ENCODE measurements at regions not wholly inside any gene's neighbourhood (a gene's known extent, or its start where the extent isn't known, plus 50 kb on each side); places are given as distances from the start of the nearest gene placed in this dataset.

DNA sequence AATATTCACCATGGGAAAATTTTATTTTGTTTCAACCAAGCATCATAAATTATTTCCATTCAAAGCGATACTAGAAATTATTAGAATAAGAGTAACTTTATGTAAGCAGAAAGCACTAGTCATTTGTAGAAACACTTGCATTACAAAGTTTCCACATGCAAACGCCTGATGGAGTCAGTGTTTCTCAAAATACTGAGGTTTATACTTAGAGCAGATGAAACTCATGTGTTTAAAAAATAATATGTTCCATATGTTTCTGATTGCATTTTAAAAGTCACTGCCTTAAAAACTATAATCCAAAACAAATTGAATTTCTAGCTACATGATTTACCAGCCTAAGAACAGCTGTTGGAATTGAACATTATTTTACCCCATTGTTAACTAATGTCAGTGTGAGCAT, 1246.4 kb downstream of the SLC16A7 start:
- ATAC-seq (no peak), DNase-seq (ENCODE audit: low spot score) (no peak)
- CTCF ChIA-PET = no interaction called here
- no peak for TF ChIP-seq FOXP1 (CRISPR knock-in tag; IDR thresholded peaks at IDR 0.05; ENCODE audit: borderline replicate concordance)
- TF ChIP-seq IRF1 (CRISPR knock-in tag; IDR thresholded peaks at IDR 0.05) = no peak
- no peak for TF ChIP-seq RORB (CRISPR knock-in tag; IDR thresholded peaks at IDR 0.05)
- TF ChIP-seq TEAD1 (CRISPR knock-in tag; IDR thresholded peaks at IDR 0.05) = no peak
- no peak for TF ChIP-seq ZBTB21 (CRISPR knock-in tag; IDR thresholded peaks at IDR 0.05; ENCODE audit: borderline replicate concordance)
- no peak for TF ChIP-seq ZNF396 (CRISPR knock-in tag; IDR thresholded peaks at IDR 0.05; ENCODE audit: borderline replicate concordance)
- TF ChIP-seq JAZF1 (CRISPR knock-in tag; IDR thresholded peaks at IDR 0.05) = no peak
- no peak for TF ChIP-seq ZNF671 (CRISPR knock-in tag; IDR thresholded peaks at IDR 0.05)
- TF ChIP-seq, protein P1, sequence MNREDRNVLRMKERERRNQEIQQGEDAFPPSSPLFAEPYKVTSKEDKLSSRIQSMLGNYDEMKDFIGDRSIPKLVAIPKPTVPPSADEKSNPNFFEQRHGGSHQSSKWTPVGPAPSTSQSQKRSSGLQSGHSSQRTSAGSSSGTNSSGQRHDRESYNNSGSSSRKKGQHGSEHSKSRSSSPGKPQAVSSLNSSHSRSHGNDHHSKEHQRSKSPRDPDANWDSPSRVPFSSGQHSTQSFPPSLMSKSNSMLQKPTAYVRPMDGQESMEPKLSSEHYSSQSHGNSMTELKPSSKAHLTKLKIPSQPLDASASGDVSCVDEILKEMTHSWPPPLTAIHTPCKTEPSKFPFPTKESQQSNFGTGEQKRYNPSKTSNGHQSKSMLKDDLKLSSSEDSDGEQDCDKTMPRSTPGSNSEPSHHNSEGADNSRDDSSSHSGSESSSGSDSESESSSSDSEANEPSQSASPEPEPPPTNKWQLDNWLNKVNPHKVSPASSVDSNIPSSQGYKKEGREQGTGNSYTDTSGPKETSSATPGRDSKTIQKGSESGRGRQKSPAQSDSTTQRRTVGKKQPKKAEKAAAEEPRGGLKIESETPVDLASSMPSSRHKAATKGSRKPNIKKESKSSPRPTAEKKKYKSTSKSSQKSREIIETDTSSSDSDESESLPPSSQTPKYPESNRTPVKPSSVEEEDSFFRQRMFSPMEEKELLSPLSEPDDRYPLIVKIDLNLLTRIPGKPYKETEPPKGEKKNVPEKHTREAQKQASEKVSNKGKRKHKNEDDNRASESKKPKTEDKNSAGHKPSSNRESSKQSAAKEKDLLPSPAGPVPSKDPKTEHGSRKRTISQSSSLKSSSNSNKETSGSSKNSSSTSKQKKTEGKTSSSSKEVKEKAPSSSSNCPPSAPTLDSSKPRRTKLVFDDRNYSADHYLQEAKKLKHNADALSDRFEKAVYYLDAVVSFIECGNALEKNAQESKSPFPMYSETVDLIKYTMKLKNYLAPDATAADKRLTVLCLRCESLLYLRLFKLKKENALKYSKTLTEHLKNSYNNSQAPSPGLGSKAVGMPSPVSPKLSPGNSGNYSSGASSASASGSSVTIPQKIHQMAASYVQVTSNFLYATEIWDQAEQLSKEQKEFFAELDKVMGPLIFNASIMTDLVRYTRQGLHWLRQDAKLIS (CRISPR knock-in tag; IDR thresholded peaks at IDR 0.05; ENCODE audit: borderline replicate concordance) = no peak
- TF ChIP-seq SOX15 (CRISPR knock-in tag; IDR thresholded peaks at IDR 0.05) = no peak
- no peak for TF ChIP-seq NR1H2 (CRISPR knock-in tag; IDR thresholded peaks at IDR 0.05)
- no peak for TF ChIP-seq SMAD4 (CRISPR knock-in tag; IDR thresholded peaks at IDR 0.05)
- TF ChIP-seq, protein P2, sequence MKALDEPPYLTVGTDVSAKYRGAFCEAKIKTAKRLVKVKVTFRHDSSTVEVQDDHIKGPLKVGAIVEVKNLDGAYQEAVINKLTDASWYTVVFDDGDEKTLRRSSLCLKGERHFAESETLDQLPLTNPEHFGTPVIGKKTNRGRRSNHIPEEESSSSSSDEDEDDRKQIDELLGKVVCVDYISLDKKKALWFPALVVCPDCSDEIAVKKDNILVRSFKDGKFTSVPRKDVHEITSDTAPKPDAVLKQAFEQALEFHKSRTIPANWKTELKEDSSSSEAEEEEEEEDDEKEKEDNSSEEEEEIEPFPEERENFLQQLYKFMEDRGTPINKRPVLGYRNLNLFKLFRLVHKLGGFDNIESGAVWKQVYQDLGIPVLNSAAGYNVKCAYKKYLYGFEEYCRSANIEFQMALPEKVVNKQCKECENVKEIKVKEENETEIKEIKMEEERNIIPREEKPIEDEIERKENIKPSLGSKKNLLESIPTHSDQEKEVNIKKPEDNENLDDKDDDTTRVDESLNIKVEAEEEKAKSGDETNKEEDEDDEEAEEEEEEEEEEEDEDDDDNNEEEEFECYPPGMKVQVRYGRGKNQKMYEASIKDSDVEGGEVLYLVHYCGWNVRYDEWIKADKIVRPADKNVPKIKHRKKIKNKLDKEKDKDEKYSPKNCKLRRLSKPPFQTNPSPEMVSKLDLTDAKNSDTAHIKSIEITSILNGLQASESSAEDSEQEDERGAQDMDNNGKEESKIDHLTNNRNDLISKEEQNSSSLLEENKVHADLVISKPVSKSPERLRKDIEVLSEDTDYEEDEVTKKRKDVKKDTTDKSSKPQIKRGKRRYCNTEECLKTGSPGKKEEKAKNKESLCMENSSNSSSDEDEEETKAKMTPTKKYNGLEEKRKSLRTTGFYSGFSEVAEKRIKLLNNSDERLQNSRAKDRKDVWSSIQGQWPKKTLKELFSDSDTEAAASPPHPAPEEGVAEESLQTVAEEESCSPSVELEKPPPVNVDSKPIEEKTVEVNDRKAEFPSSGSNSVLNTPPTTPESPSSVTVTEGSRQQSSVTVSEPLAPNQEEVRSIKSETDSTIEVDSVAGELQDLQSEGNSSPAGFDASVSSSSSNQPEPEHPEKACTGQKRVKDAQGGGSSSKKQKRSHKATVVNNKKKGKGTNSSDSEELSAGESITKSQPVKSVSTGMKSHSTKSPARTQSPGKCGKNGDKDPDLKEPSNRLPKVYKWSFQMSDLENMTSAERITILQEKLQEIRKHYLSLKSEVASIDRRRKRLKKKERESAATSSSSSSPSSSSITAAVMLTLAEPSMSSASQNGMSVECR (CRISPR knock-in tag; IDR thresholded peaks at IDR 0.05; ENCODE audit: borderline replicate concordance) = no peak
- TF ChIP-seq, protein P3, sequence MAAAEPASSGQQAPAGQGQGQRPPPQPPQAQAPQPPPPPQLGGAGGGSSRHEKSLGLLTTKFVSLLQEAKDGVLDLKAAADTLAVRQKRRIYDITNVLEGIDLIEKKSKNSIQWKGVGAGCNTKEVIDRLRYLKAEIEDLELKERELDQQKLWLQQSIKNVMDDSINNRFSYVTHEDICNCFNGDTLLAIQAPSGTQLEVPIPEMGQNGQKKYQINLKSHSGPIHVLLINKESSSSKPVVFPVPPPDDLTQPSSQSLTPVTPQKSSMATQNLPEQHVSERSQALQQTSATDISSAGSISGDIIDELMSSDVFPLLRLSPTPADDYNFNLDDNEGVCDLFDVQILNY (CRISPR knock-in tag; IDR thresholded peaks at IDR 0.05) = no peak
- TF ChIP-seq ELF4 (CRISPR knock-in tag; IDR thresholded peaks at IDR 0.05; ENCODE audit: low read depth) = no peak
- no peak for TF ChIP-seq ESRRA (CRISPR knock-in tag; IDR thresholded peaks at IDR 0.05; ENCODE audit: borderline replicate concordance)
- no peak for TF ChIP-seq ZNF232 (CRISPR knock-in tag; IDR thresholded peaks at IDR 0.05)
- no peak for TF ChIP-seq CREB1 (CRISPR knock-in tag; IDR thresholded peaks at IDR 0.05)
- TF ChIP-seq ATF1 (CRISPR knock-in tag; IDR thresholded peaks at IDR 0.05) = no peak
- Mint-ChIP-seq H3K27me3 (ENCODE audit: low read depth) (no peaks in the 10 kb centered on the region), H3K9me3 (0 out of 2 replicates have a peak, but pooled peaks cover 6% of the 10 kb centered on the region), H3K36me3 (no peaks in the 10 kb centered on the region), H3K4me1 (no peaks in the 10 kb centered on the region), H3K4me3 (no peak overlapping the region), H3K27ac (no peak overlapping the region)
- POLR2A ChIA-PET = no interaction called here
